ENCODE measurements at regions not wholly inside any gene's neighbourhood (a gene's known extent, or its start where the extent isn't known, plus 50 kb on each side); places are given as distances from the start of the nearest gene placed in this dataset.
"Not testable (repeated sequence)": the region's sequence is repeated elsewhere in the genome, so short reads cannot be mapped to it uniquely, and the experiment has no call there.

DNA sequence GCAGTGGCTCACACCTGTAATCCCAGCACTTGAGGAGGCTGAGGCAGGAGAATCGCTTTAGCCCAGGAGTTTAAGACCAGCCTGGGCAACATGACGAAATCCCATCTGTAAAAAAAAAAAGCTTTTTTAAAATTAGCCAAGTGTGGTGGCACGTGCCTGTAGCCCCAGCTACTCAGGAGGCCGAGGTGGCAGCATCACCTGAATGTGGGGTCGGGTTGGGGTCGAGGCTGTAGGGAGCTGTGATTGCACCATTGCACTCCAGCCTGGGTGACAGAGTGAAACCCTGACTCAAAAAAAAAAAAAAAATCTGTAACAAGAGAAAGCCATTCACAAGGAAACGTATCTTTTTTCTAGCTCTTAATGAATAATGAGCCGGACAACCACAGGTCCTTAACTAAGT lies 74.7 kb upstream of the DLG1 start:
- H3K4me3 ChIP-seq (ENCODE audit: low read depth, low read length): no peak overlapping the region

DNA sequence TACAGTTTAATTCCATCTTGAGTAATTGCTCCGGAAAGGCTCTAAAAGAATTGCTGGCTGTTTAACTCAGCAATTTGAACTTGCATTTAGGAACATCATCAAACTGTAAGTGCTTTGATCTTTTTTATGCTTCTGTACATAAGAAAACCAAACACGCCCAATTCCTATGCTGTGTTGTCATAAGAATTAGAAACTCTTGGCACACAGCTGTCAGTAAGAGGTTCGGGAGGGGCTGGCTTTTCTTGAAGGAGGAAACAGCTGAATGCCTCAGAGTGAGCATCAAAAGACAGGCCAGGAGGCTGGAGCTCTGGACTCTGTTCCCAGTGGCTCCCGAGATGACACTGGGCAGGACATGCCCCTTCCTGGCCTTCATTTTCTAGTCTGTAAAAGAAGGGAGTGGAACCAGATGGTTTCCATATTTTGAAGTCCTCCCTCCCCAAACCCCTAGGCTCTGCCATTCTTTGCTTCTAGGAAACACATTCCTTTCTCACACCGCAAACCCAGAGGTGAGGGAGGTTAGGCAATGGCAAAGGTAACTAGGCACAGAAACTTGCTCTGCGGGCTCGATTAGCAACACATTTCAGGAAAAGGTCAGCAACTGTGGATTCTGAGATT lies 73.7 kb upstream of the DLG1 start:
- H3K4me3 ChIP-seq (ENCODE audit: low read depth, low read length): no peak overlapping the region

DNA sequence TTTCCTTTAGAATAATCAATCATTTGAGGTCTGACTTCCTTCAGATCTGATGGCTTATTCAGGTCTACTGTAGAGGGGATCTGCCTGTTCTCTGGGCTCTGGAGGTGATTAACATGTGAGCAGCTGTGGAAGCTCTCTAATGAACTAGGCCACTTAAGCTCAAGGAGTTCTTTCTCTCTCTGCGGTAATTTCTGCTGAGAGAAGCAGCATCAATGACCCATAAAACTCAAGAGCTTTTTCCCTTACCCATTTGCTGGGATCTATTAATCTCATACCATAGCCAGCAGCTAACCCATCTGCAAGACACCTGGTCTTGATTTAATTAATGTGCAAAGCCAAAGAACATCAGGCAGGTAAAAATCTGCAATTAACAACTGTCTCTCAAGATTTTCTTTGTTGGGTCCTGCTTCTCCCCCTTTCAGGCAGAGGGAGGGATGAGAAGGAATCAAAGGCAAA lies 73.2 kb upstream of the DLG1 start:
- no peak overlapping the region for H3K4me3 ChIP-seq (ENCODE audit: low read depth, low read length)

DNA sequence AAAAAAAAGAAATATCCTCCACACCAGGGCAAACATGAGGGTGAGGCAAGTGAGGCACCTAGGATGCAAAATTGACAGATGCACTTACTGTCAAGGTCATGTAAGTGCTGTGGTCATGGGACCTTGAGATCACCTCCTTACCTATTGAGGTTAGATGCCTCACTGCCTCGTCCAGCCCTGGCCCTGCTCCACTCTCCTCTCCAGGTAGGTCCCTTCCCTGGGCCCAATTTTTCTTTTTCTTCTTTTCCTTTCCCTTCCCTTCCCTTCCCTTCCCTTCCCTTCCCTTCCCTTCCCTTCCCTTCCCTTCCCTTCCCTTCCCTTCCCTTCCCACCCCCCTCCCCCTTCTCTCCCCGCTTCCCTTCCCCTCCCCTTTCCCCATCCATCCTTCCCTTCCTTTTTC lies 71.1 kb upstream of the DLG1 start:
- no peak overlapping the region for H3K4me3 ChIP-seq (ENCODE audit: low read depth, low read length)

DNA sequence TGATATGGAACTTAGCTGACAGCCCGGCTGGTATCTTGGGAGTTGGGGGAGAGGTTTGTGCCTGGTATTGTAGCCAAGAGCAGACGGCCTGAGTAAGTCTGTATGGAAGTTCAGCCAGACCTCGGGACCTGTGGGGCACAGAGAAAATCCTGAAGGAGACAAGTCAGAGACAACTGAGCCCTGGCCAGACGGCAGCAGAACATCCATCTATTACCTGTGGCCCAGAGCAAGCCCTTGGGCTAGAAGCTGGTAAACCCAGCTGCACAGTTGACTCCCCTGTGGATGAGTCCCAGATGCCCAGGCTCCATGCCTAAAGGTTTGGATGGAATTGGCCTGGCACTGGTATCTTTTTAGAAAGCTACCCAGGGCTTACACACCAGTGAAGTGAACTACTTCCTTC lies 70.4 kb upstream of the DLG1 start:
- no peak overlapping the region for H3K4me3 ChIP-seq (ENCODE audit: low read depth, low read length)

DNA sequence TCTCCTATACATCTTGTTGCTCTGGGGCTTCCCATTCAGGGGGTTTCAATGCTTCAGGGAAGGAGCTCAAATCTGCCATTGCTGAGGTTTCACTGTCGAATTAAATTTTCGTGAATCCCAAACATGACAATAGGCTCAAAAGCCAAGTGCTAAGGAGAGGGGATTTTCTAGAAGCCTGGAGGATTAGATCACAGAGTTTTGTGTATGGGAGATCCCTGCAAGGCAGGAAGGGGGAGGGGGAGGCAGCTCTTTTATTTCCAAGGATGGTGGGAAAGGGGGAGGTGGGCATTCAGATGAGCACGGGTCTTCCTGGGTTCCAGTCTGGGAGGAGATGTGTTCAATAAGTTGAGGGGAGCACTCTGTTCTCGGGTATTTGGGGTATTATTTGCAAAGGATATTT lies 69.9 kb upstream of the DLG1 start:
- H3K4me3 ChIP-seq (ENCODE audit: low read depth, low read length): no peak overlapping the region

DNA sequence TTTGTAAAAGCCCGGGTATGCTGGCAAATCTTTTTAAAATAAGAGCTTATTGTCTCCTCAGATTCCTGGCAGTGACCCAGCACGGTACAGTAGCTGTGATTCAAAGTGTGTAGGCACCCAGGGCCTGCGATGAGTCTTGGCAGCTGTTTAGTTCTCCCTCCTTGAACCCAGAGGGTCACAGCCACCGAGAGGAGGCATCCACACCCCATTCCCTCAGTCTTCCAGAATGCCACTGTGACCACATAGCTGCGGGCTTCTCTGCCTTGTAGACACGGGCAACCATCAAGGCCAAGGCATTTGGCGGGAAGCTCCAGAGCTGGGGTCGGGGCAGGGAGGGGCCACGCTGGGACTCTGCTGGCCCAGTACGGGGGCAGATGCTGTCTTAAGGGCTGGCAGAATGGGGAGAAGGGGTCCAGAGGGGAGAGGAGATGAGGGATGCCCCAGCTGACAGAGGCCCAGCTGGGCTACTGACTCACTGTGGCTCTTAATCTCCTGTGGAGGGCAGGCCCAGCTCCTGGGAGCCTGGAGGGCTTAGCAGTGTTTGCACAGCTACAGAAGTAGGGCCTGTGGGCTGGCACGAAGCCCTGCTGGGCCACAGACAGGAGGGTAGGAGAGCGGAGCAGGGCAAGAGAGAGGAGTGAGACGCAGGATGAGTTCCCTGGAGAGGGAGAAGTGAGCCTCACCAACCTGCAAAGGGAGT lies 68.8 kb upstream of the DLG1 start:
- H3K4me3 ChIP-seq (ENCODE audit: low read depth, low read length): no peak overlapping the region

DNA sequence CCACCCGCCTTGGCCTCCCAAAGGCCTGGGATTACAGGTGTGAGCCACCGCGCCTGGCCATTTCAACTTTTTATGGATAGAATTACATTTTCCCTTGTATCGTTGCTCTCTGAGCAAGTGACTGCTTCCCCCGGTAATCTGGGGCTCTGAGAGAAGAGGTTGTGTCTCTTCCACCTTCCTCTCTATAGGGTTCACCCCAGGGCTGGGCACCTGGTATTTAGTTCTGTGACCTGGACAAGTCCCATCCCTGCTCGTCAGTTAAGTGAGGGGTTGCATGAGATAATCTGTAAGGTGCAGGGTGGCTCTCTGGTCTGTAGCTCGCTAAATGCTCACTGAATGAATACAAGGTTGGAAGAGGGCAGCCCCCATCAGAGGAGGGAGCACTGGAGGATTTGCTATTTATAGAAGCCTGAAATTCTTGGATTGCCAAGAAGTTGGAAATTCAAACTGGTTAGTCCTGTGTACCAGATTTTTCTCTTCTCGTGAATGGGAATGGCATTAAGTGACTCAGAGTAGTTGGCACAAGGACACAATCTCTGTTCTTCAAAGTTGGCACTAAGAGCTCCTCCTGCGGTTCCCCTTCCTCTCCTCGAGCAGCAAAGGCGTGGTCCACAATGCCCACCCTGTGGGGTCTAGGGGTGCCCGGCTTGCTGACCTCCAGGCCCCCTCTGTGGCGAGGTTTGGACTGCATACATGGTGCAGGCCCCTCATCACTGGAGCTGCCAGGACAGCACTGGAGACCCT lies 68.1 kb upstream of the DLG1 start:
- no peak overlapping the region for H3K4me3 ChIP-seq (ENCODE audit: low read depth, low read length)

DNA sequence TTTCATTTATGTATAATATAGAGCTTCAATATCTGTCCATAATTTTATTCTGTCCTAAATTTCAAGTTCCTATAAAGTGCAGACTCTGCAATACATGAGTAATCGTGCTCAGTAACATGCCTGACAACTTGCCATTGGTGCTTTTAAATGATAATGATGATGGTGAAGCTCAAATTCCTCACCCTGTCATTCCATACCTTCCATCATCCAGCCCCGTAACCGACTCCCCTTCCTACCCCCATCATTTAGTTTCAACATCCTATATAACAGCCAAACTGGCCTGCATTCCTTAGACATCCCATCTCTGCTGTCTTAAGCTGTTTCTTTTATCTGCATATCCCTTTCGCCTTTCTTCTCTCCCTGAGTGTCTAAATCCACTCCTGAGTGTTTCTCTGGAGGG lies 67.2 kb upstream of the DLG1 start:
- H3K4me3 ChIP-seq (ENCODE audit: low read depth, low read length): no peak overlapping the region

DNA sequence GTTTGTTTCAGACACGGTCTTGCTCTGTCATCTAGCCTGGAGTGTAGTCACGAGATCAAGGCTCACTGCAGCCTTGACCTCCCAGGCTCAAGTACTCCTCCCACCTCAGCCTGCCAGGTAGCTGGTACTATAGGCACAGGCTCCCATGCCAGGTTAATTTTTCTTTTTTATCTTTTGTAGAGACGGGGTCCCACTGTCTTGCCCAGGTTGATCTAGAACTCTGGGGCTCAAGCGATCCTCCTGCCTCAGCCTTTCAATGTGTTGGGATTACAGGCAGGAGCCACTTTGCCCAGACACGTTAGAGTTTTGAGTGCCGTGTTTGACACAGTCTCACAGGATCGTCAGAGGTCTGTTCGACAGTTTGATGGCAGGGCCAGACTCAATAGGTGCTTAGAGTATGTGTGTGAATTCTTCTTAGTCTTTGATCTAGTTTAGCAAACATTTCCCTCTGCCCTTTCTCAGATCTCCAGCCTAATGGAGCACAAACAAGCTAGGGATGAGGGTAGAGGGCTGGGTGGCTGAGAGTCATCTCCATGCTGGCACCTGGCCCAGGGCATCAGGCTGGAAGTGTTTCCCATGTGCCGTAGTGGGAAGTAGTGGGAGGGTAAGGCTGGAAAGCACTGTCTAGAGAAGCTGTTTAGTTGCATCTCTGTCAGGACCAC lies 66.1 kb upstream of the DLG1 start:
- no peak overlapping the region for H3K4me3 ChIP-seq (ENCODE audit: low read depth, low read length)

DNA sequence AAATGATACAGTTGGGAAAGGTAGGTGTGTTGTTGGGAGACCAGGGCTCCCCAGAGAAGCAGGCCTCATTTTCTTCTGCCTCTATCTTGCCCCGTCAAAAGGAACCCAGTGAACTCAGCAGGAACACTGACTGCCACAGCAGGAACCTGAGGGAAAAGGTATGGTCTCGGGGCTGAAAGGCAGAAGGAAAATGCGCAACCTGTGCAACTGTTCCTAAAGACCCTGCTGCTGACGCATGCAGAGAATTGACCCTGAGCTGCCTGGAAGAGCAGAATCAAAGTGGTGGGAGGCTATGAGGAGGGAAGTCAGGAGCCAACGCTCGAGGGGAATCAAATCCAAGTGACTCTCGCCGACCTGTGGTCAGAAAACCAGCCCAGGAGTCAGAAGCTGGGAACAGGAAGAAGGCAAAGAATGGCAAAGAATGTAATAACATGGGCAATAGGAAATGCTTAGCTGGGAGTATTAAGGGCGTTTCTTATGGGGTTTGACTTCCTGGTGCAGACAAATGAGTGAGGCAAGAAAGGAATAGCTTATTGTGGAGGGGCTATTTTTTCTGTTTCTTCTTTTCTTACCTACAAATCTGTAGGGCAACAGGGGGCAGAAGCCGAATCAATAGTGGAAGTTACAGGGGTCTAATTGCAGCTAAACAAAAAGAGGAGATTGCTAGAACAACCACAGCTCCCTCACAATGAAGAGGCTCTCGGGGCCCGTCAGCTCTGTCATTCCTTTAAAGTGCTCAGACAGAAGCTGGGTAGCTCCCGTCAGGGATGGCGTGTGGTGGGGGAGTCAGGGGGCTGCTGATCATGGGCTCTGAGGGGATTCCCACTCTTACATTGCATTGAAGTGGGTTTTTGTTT lies 65.4 kb upstream of the DLG1 start:
- no peak overlapping the region for H3K4me3 ChIP-seq (ENCODE audit: low read depth, low read length)

DNA sequence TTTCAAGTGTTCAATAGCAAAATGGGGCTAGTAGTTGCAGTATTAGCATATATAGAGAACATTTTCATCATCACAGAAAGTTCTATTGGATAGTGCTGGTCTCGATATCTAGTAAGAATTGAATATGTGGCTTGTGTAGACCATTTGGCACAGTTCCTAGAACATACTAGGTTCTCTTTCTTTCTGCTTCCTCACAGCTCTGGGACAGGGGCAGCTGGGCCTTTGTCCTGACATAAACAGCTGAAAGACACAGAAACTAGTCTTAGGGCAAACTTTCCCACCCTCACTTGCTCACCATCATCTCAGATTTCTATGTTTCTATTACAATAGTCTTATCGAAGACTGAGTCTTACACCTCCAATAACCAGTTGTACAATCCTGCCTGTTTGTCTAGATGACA lies 63.7 kb upstream of the DLG1 start:
- no peak overlapping the region for H3K4me3 ChIP-seq (ENCODE audit: low read depth, low read length)

DNA sequence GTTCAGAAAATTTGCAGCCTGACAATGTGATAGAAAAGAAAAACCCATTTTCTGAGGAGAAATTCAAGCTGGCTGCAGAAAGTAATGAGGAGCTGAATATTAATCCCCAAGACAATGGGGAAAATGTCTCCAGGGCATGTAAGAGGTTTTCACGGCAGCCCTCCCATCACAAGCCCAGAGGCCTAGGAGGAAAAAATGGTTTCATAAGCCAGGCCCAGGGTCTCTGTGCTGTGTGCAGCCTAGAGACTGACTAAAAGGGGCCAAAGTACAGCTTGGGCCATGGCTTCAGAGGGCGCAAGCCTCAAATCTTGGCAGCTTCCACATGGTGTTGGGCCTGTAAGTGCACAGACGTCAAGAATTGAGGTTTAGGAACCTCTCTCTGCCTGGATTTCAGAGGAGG lies 61.7 kb upstream of the DLG1 start:
- H3K4me3 ChIP-seq (ENCODE audit: low read depth, low read length): not testable (repeated sequence)

DNA sequence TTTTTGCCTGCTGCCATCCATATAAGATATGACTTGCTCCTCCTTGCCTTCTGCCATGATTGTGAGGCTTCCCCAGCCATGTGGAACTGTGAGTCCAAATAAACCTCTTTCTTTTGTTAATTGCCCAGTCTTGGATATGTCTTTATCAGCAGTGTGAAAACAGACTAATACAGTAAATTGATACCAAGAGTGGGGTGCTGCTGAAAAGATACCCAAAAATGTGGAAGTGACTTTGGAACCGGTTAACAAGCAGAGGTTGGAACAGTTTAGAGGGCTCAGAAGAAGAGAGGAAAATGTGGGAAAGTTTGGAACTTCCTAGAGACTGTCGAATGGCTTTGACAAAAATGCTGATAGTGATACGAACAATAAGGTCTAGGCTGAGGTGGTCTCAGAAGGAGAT lies 61.1 kb upstream of the DLG1 start:
- H3K4me3 ChIP-seq (ENCODE audit: low read depth, low read length): not testable (repeated sequence)

DNA sequence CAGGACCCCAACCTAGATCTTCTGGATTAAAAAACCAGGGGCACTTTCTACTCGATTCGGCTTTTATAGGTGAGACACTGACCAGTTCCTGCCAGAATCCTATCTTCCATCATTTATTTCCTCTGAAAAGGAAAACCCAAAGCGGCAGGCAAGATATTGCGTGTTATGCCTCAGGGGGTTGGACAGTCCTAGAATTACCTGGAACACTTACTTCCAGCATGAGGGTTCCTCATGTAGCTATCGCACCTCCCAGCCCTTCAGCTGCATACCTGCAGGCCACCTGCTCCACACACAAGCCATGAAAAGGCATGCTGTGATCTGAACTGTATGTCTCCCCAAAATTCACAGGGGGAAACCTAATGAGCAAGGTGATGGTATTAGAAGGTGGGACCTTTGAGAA lies 58.3 kb upstream of the DLG1 start:
- H3K4me3 ChIP-seq (ENCODE audit: low read depth, low read length): no peak overlapping the region

DNA sequence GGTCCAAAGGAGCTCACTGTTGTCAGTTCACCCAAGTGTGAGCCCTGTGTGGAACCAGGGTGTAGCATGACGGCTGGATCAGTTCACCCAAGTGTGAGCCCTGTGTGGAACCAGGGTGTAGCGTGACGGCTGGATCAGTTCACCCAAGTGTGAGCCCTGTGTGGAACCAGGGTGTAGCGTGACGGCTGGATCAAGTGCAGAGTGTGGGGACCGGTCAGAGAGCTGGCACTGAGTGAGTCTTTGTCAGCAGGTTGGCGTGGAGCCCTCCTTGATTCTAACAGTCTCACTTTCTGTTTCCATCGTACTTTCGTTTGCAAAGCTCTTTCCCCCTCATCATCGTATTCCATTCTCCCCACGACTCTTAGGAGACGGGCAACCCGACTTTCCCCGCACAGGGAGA lies 57.9 kb upstream of the DLG1 start:
- H3K4me3 ChIP-seq (ENCODE audit: low read depth, low read length): no peak overlapping the region

DNA sequence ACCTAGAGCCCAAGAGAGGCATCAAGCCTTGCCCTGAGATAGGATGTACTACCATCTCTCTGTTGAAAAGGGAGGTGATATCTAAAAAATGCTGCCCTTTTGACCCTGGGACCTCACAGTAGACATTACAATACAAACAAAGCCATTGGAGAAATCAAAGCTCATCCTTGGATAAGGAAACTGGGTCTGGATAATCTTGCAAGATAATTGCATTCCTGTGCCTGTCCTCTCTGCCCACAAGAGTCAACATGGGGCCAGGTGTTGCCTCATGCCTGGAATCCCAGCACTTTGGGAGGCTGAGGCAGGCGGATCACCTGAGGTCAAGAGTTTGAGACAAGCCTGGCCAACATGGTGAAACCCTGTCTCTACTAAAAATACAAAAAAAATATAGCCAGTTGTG lies 57.3 kb upstream of the DLG1 start:
- no peak overlapping the region for H3K4me3 ChIP-seq (ENCODE audit: low read depth, low read length)

DNA sequence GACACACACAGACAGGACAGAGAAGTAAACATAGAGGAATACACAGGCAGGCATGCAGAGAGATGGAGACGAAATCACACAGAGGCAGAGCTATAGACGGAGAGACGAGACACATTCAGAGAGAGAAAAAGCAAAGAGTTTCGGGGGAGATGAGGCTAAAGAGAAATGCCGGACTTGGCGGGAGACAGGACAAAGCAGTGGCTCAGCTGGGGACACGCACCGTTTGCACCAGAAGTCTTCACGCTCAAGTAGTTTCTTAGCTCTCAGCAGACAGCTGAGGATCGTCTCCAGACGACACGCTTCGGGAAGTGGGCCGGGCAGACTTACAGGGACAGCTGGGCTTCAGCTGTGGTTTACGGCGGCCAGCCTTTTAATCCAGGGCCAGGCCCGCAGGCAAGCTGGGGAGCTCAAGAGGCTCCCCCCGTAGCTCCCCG lies 56.2 kb upstream of the DLG1 start:
- no peak overlapping the region for H3K4me3 ChIP-seq (ENCODE audit: low read depth, low read length)

DNA sequence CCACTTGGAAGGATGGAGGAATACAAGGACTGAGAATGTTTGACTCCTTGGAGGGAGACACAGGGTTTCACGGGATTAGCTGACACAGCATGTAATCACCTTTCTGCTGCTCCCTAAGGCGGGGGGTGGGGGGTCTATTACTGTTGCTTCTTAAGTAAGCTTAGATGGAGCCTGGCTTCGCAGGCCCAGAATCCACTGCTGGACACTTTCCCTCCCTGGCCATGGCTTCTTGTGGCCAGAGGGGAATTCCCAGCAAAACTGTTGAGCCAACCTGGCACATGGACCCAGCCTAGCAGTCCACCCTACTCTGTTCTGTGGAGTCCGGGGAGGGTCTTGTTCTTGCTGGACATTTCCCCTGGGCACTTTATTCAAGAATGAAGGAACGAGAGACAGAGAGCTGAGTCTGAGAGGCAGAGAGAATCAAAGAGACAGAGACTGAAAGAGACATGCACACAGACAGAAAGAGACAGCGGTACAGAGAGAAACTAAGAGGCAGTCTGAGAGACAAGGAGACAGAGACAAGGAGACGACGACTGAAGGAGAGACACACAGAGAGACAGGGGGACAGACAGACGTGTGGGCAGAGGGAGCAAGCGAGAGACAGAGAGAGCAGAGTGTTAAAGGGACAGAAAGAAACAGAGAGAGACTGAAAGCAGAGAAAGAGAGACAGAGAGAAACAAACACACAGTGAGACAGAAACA lies 55.6 kb upstream of the DLG1 start:
- no peak overlapping the region for H3K4me3 ChIP-seq (ENCODE audit: low read depth, low read length)

Measured in iPS-11a (cell line).